Mesendoderm (in vitro differentiated cells): ENCODE measurements at regions not wholly inside any gene's neighbourhood (a gene's known extent, or its start where the extent isn't known, plus 50 kb on each side); places are given as distances from the start of the nearest gene placed in this dataset.

Experiments
- DNase-seq: peaks from one replicate; pipeline ENCODE4 v3.0.0; 2013
- H2AK5ac ChIP-seq: 2 replicates; pipeline ENCODE4 v1.6.1; 2013; ENCODE audit warnings: low read length, inconsistent platforms
- H2BK120ac ChIP-seq: 2 replicates; pipeline ENCODE4 v1.6.1; 2013; ENCODE audit warnings: low read depth, mild to moderate bottlenecking, low read length, moderate library complexity, mixed read lengths
- H2BK15ac ChIP-seq: replicated peaks from 2 replicates; pipeline ENCODE4 v1.6.1; 2013; ENCODE audit warnings: low read depth, mild to moderate bottlenecking, moderate library complexity
- H2BK5ac ChIP-seq: 2 replicates; pipeline ENCODE4 v1.6.1; 2013; ENCODE audit warnings: low read length, inconsistent platforms
- H3K18ac ChIP-seq: 2 replicates; pipeline ENCODE4 v1.6.1; 2013; ENCODE audit warnings: mild to moderate bottlenecking, low read length, mixed read lengths
- H3K23ac ChIP-seq: one replicate; pipeline ENCODE4 v1.6.1; 2013; ENCODE audit warnings: low read length
- H3K27ac ChIP-seq: 2 replicates; pipeline ENCODE4 v1.5.1; 2013; ENCODE audit warnings: low read depth, mild to moderate bottlenecking, inconsistent platforms, low read length, moderate library complexity
- H3K27me3 ChIP-seq: 2 replicates; pipeline ENCODE4 v1.6.1; 2013; ENCODE audit warnings: low read length, control low read depth, mild to moderate bottlenecking, inconsistent platforms; ENCODE audit not compliant: insufficient read depth, poor library complexity
- H3K36me3 ChIP-seq: 2 replicates; pipeline ENCODE4 v1.6.1; 2013; ENCODE audit warnings: low read length, inconsistent platforms; ENCODE audit not compliant: control insufficient read depth, insufficient read depth
- H3K4ac ChIP-seq: one replicate; pipeline ENCODE4 v1.6.1; 2013; ENCODE audit warnings: low read depth, mild to moderate bottlenecking, low read length, moderate library complexity
- H3K4me1 ChIP-seq: 2 replicates; pipeline ENCODE4 v1.6.1; 2013; ENCODE audit warnings: low read depth, low read length, inconsistent platforms; ENCODE audit not compliant: control insufficient read depth
- H3K4me2 ChIP-seq: 2 replicates; pipeline ENCODE4 v1.6.1; 2013; ENCODE audit warnings: low read length
- H3K4me3 ChIP-seq: 2 replicates; pipeline ENCODE4 v1.5.1; 2013; ENCODE audit warnings: mild to moderate bottlenecking, low read length
- H3K56ac ChIP-seq: one replicate; pipeline ENCODE4 v1.6.1; 2013; ENCODE audit warnings: low read length
- H3K79me1 ChIP-seq: 2 replicates; pipeline ENCODE4 v1.6.1; 2013; ENCODE audit warnings: low read length, inconsistent platforms
- H3K79me2 ChIP-seq: 2 replicates; pipeline ENCODE4 v1.6.1; 2013; ENCODE audit warnings: mild to moderate bottlenecking, low read length; ENCODE audit not compliant: control insufficient read depth, insufficient read depth
- H3K9ac ChIP-seq: 2 replicates; pipeline ENCODE4 v1.6.1; 2013; ENCODE audit warnings: low read length, inconsistent platforms
- H4K5ac ChIP-seq: one replicate; pipeline ENCODE4 v1.6.1; 2013; ENCODE audit warnings: low read length
- H4K8ac ChIP-seq: one replicate; pipeline ENCODE4 v1.6.1; 2013; ENCODE audit warnings: low read depth, mild to moderate bottlenecking, control low read depth, low read length, moderate library complexity
- WGBS: extraction: QIAGEN DNeasy Blood & Tissue Kit; methylation state at CpG from one replicate; pipeline ENCODE4 v1.1.7; 2013; ENCODE audit warnings: low lambda C conversion rate, missing lambda C conversion rate; ENCODE audit not compliant: insufficient coverage; ENCODE audit errors: extremely low coverage; 5-methylcytosine and 5-hydroxymethylcytosine counted together

- Histone ChIP-seq H3K79me1 (no peaks in the 10 kb centered on the region), H4K5ac (no peak overlapping the region), H3K4me3 (no peak overlapping the region), H2AK5ac (no peak overlapping the region), H3K36me3 (no peaks in the 10 kb centered on the region), H3K27ac (no peak overlapping the region), H2BK5ac (no peak overlapping the region), H3K18ac (no peak overlapping the region), H3K79me2 (no peaks in the 10 kb centered on the region), H3K56ac (no peak overlapping the region), H3K23ac (no peak overlapping the region), H3K4ac (no peak overlapping the region), H3K4me2 (no peak overlapping the region), H3K9ac (no peak overlapping the region), H2BK120ac (no peak overlapping the region), H4K8ac (no peak overlapping the region), H2BK15ac (no peak overlapping the region), H3K27me3 (no peaks in the 10 kb centered on the region), H3K4me1 (no peaks in the 10 kb centered on the region)
- DNase-seq = no peak
- WGBS = no CpG with 5 or more reads among the region's 7 CpGs
Measured at GRCh38 chr12:75760573-75761294, 249.3 kb upstream of the KRR1 start.

- no peak for DNase-seq
- Histone ChIP-seq H2BK120ac (no peak overlapping the region), H3K56ac (no peak overlapping the region), H2BK15ac (no peak overlapping the region), H3K79me1 (no peaks in the 10 kb centered on the region), H3K4me1 (no peaks in the 10 kb centered on the region), H3K79me2 (no peaks in the 10 kb centered on the region), H4K8ac (no peak overlapping the region), H3K4me3 (no peak overlapping the region), H3K36me3 (no peaks in the 10 kb centered on the region), H3K9ac (no peak overlapping the region), H3K27ac (no peak overlapping the region), H3K18ac (no peak overlapping the region), H3K4ac (no peak overlapping the region), H2AK5ac (no peak overlapping the region), H3K23ac (no peak overlapping the region), H3K27me3 (no peaks in the 10 kb centered on the region), H3K4me2 (no peak overlapping the region), H2BK5ac (no peak overlapping the region), H4K5ac (no peak overlapping the region)
- no CpG with 5 or more reads among the region's 3 CpGs for WGBS
Measured at GRCh38 chr12:75759842-75760572, 248.6 kb upstream of the KRR1 start.

GRCh38 chr12:75759196-75759595, 247.8 kb upstream of the KRR1 start:
- Histone ChIP-seq H3K4me1 (no peaks in the 10 kb centered on the region), H4K8ac (no peak overlapping the region), H3K56ac (no peak overlapping the region), H3K36me3 (no peaks in the 10 kb centered on the region), H3K23ac (no peak overlapping the region), H2AK5ac (no peak overlapping the region), H3K4ac (no peak overlapping the region), H4K5ac (no peak overlapping the region), H3K79me2 (no peaks in the 10 kb centered on the region), H3K27ac (no peak overlapping the region), H2BK120ac (no peak overlapping the region), H3K4me3 (no peak overlapping the region), H3K9ac (no peak overlapping the region), H3K79me1 (no peaks in the 10 kb centered on the region), H3K4me2 (no peak overlapping the region), H2BK5ac (no peak overlapping the region), H2BK15ac (no peak overlapping the region), H3K27me3 (no peaks in the 10 kb centered on the region), H3K18ac (no peak overlapping the region)
- 100% methylated on average over 1 of the region's 4 CpGs for WGBS
- DNase-seq = no peak

- no peaks in the 10 kb centered on the region for H3K79me1 ChIP-seq
- H3K27ac ChIP-seq = no peak overlapping the region
- no peak for DNase-seq
- H3K56ac ChIP-seq = no peak overlapping the region
- H3K4me2 ChIP-seq = no peak overlapping the region
- H2BK15ac ChIP-seq = no peak overlapping the region
- no peaks in the 10 kb centered on the region for H3K36me3 ChIP-seq
- H3K79me2 ChIP-seq = no peaks in the 10 kb centered on the region
- no peak overlapping the region for H3K4ac ChIP-seq
- H2BK5ac ChIP-seq = no peak overlapping the region
- H3K23ac ChIP-seq = no peak overlapping the region
- WGBS = no CpG with 5 or more reads among the region's 3 CpGs
- no peak overlapping the region for H3K4me3 ChIP-seq
- H3K4me1 ChIP-seq = no peaks in the 10 kb centered on the region
- no peak overlapping the region for H3K9ac ChIP-seq
- H2AK5ac ChIP-seq = no peak overlapping the region
- H2BK120ac ChIP-seq = no peak overlapping the region
- H4K5ac ChIP-seq = no peak overlapping the region
- no peak overlapping the region for H4K8ac ChIP-seq
- no peaks in the 10 kb centered on the region for H3K27me3 ChIP-seq
- H3K18ac ChIP-seq = no peak overlapping the region
Measured at GRCh38 chr12:75756771-75757170, 245.4 kb upstream of the KRR1 start.

- H3K18ac ChIP-seq = no peak overlapping the region
- H3K4ac ChIP-seq = no peak overlapping the region
- H2AK5ac ChIP-seq = no peak overlapping the region
- no peak overlapping the region for H4K8ac ChIP-seq
- no peak overlapping the region for H2BK5ac ChIP-seq
- no peak overlapping the region for H3K27ac ChIP-seq
- no peak overlapping the region for H3K4me2 ChIP-seq
- no peaks in the 10 kb centered on the region for H3K79me2 ChIP-seq
- H3K27me3 ChIP-seq = no peaks in the 10 kb centered on the region
- no peak overlapping the region for H3K23ac ChIP-seq
- H2BK120ac ChIP-seq = no peak overlapping the region
- H3K4me1 ChIP-seq = no peaks in the 10 kb centered on the region
- H3K56ac ChIP-seq = no peak overlapping the region
- H3K79me1 ChIP-seq = no peaks in the 10 kb centered on the region
- H2BK15ac ChIP-seq = no peak overlapping the region
- H3K36me3 ChIP-seq = no peaks in the 10 kb centered on the region
- DNase-seq = no peak
- H3K9ac ChIP-seq = no peak overlapping the region
- no peak overlapping the region for H3K4me3 ChIP-seq
- H4K5ac ChIP-seq = no peak overlapping the region
Measured at GRCh38 chr12:75756111-75756510, 244.7 kb upstream of the KRR1 start.

- Histone ChIP-seq H3K27ac (no peak overlapping the region), H2BK15ac (no peak overlapping the region), H3K23ac (no peak overlapping the region), H2BK5ac (no peak overlapping the region), H3K4me1 (no peaks in the 10 kb centered on the region), H3K4me3 (no peak overlapping the region), H2BK120ac (no peak overlapping the region), H3K4me2 (no peak overlapping the region), H3K79me2 (no peaks in the 10 kb centered on the region), H4K5ac (no peak overlapping the region), H2AK5ac (no peak overlapping the region), H3K36me3 (no peaks in the 10 kb centered on the region), H4K8ac (no peak overlapping the region), H3K56ac (no peak overlapping the region), H3K9ac (no peak overlapping the region), H3K79me1 (no peaks in the 10 kb centered on the region), H3K18ac (no peak overlapping the region), H3K4ac (no peak overlapping the region), H3K27me3 (no peaks in the 10 kb centered on the region)
- no peak for DNase-seq
Measured at GRCh38 chr12:75754698-75755097, 243.3 kb upstream of the KRR1 start.
